Stomach (tissue), 8 donors: ENCODE measurements at regions not wholly inside any gene's neighbourhood (a gene's known extent, or its start where the extent isn't known, plus 50 kb on each side); places are given as distances from the start of the nearest gene placed in this dataset.

Source experiments
- DNase-seq, 2 donors: peaks; one replicate each; pipeline versions ENCODE4 v3.0.0 to v3.0.0-alpha.2; 2013 to 2019
- H3K27ac ChIP-seq, 5 donors: fragments of 200-600 bp in 4 of 5; sonication (generic) in 4 of 5; one replicate each; pipeline ENCODE4 v1.5.1; 2013 to 2019; ENCODE audit warnings: mild to moderate bottlenecking in 1 of 5, moderate library complexity in 1 of 5
- H3K27me3 ChIP-seq, 3 donors: fragments of 200-600 bp; sonication (generic); one replicate each; pipeline ENCODE4 v1.5.1; 2017 to 2019; ENCODE audit warnings: mixed run types in 1 of 3
- H3K36me3 ChIP-seq, 4 donors: fragments of 200-600 bp; sonication (generic); 1 replicate in 3 of 4; 2 replicates in 1 of 4; pipeline ENCODE4 v1.5.1; 2016 to 2019
- H3K4me1 ChIP-seq, 4 donors: fragments of 200-600 bp; sonication (generic); one replicate each; pipeline ENCODE4 v1.5.1; 2016 to 2019
- H3K4me3 ChIP-seq, 4 donors: fragments of 200-600 bp; sonication (generic) in 3 of 4; one replicate each; pipeline ENCODE4 v1.5.1; 2016 to 2019; ENCODE audit warnings: mild to moderate bottlenecking in 1 of 4
- H3K9me3 ChIP-seq, 4 donors: fragments of 200-600 bp; sonication (generic); one replicate each; pipeline ENCODE4 v1.5.1; 2016 to 2019
- EP300 ChIP-seq: sonication (generic); formaldehyde crosslinking; IDR thresholded peaks from one replicate; pipeline ENCODE4 v1.6.1; 2017; ENCODE audit warnings: antibody characterized with exemption
- POLR2A ChIP-seq, 4 donors: fragments of 450-650 bp; IDR thresholded peaks; one replicate each; pipeline ENCODE4 v1.6.1; 2016; ENCODE audit warnings: antibody characterized with exemption in 4 of 4, control low read depth in 2 of 4, mild to moderate bottlenecking in 1 of 4, moderate library complexity in 1 of 4
- POLR2AphosphoS5 ChIP-seq, 3 donors: sonication (generic); formaldehyde crosslinking; IDR thresholded peaks; one replicate each; pipeline ENCODE4 v1.6.1; 2016; ENCODE audit warnings: antibody characterized with exemption in 3 of 3
- WGBS, 5 donors: extraction: QIAGEN DNeasy Blood & Tissue Kit in 3 of 5; methylation state at CpG; one replicate each; pipeline versions ENCODE4 v1.1.5 to v1.1.7; 2013 to 2018; 5-methylcytosine and 5-hydroxymethylcytosine counted together
- intact Hi-C: fragments of 100-400 bp; cut with DNase I; formaldehyde crosslinking; loops from one replicate; pipeline ENCODE4 v1.15.1; 2023; ENCODE audit warnings: low total_unique reads
- TF ChIP-seq, protein P1 (sequence below), 7 experiments: fragments of 450-650 bp in 4 of 7; fragments of 200-600 bp in 3 of 7; sonication (generic) in 3 of 7; IDR thresholded peaks; one replicate each; pipeline ENCODE4 v1.5.1; 2016 to 2019; ENCODE audit warnings: antibody characterized with exemption in 7 of 7, control low read depth in 2 of 7, mild to moderate bottlenecking in 1 of 7
- donor health status: healthy with polysubstance abuse.
- donor health status: Bipolar disorder and iron deficiency.
- donor health status: healthy.

DNA sequence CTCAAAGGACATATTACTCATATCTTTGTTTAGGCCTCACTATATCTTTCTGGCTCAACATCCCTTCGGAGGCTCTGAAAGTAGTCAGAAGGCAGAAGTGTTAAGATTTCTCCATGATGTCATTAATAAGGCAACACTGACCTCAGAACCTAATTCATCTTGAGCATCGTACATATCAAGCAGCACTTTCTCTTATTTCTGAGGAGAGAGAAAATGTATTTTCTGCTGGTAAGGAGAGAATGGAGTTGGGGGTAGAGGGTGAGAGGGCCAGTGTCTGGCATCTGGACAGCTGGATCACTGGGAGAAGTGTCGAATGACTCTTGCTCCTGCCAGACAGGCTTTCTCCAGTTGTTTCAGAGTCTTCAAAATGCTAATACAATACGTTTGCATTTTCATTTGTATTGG, 213.2 kb upstream of the PRICKLE1 start:
- TF ChIP-seq, protein P1, sequence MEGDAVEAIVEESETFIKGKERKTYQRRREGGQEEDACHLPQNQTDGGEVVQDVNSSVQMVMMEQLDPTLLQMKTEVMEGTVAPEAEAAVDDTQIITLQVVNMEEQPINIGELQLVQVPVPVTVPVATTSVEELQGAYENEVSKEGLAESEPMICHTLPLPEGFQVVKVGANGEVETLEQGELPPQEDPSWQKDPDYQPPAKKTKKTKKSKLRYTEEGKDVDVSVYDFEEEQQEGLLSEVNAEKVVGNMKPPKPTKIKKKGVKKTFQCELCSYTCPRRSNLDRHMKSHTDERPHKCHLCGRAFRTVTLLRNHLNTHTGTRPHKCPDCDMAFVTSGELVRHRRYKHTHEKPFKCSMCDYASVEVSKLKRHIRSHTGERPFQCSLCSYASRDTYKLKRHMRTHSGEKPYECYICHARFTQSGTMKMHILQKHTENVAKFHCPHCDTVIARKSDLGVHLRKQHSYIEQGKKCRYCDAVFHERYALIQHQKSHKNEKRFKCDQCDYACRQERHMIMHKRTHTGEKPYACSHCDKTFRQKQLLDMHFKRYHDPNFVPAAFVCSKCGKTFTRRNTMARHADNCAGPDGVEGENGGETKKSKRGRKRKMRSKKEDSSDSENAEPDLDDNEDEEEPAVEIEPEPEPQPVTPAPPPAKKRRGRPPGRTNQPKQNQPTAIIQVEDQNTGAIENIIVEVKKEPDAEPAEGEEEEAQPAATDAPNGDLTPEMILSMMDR (IDR thresholded peaks at IDR 0.05) = no peak
- TF ChIP-seq POLR2A (IDR thresholded peaks at IDR 0.05) (no peak), EP300 (no peak), POLR2AphosphoS5 (IDR thresholded peaks at IDR 0.05) (no peak)
- DNase-seq = peak in 1 of 2 donors; percentile 73
- no peaks in the 10 kb centered on the region for H3K9me3 ChIP-seq
- no peaks in the 10 kb centered on the region for H3K27me3 ChIP-seq
- H3K36me3 ChIP-seq = no peaks in the 10 kb centered on the region
- H3K4me1 ChIP-seq = no peaks in the 10 kb centered on the region
- H3K27ac ChIP-seq = no peak overlapping the region
- WGBS, 5 donors = 62 to 71% (median 69%) methylated on average over 4 of the region's 4 CpGs
- no peak overlapping the region for H3K4me3 ChIP-seq
- intact Hi-C loops = no loop called here

DNA sequence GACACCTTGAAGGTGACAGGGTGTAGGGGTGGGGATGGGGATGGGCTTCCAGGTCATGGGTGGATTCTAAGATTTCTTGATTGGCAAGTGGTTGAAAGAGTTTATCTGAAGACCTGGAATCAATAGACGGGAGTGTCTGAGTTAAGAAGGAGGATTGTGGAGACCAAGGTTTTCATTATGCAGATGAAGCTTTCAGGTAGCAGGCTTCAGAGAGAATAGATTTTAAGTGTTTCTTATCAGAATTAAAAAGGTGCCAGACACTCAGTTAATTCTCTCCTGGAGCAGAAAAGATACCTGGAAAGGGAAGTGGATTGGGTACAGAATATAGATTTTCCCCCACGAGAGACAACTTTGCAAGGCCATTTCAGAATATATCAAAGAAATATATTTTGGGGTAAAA, 211.7 kb upstream of the PRICKLE1 start:
- 74 to 90% (median 84%) methylated on average over 2 of the region's 2 CpGs for WGBS, 5 donors
- Histone ChIP-seq H3K36me3 (no peaks in the 10 kb centered on the region), H3K27me3 (no peaks in the 10 kb centered on the region), H3K4me1 (no peaks in the 10 kb centered on the region), H3K9me3 (no peaks in the 10 kb centered on the region), H3K27ac (no peak overlapping the region), H3K4me3 (no peak overlapping the region)
- DNase-seq = no peak
- intact Hi-C loops = no loop called here
- no peak for TF ChIP-seq POLR2AphosphoS5 (IDR thresholded peaks at IDR 0.05)
- no peak for TF ChIP-seq POLR2A (IDR thresholded peaks at IDR 0.05)
- TF ChIP-seq, protein P1 (IDR thresholded peaks at IDR 0.05) = no peak
- no peak for TF ChIP-seq EP300

DNA sequence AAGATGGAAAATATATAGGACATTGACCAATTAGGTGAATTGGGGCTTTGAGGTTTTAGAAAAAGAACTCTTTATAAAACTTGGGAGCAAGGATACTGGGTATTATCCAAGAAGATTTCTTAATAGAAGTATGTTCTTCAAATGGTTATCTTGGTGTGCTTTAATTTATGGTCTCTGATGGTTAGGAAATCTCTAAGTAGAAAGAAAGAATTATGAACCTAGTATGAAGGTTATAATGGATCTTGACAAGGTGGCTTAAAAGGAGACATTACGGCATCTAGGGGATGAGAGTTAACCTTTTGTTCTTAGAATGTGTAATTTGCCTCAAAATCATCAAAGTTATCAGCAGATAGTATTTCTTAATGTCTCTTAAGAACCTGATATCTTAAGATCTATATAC, 210.4 kb upstream of the PRICKLE1 start:
- no peaks in the 10 kb centered on the region for H3K27me3 ChIP-seq
- H3K36me3 ChIP-seq = no peaks in the 10 kb centered on the region
- intact Hi-C loops = no loop called here
- no peak overlapping the region for H3K27ac ChIP-seq
- no peaks in the 10 kb centered on the region for H3K4me1 ChIP-seq
- no peak for DNase-seq
- no peaks in the 10 kb centered on the region for H3K9me3 ChIP-seq
- TF ChIP-seq, protein P1 (IDR thresholded peaks at IDR 0.05) = no peak
- no peak for TF ChIP-seq POLR2AphosphoS5 (IDR thresholded peaks at IDR 0.05)
- no peak for TF ChIP-seq POLR2A (IDR thresholded peaks at IDR 0.05)
- TF ChIP-seq EP300 = no peak
- 64 to 88% (median 79%) methylated on average over 1 of the region's 1 CpG for WGBS, 5 donors
- no peak overlapping the region for H3K4me3 ChIP-seq

DNA sequence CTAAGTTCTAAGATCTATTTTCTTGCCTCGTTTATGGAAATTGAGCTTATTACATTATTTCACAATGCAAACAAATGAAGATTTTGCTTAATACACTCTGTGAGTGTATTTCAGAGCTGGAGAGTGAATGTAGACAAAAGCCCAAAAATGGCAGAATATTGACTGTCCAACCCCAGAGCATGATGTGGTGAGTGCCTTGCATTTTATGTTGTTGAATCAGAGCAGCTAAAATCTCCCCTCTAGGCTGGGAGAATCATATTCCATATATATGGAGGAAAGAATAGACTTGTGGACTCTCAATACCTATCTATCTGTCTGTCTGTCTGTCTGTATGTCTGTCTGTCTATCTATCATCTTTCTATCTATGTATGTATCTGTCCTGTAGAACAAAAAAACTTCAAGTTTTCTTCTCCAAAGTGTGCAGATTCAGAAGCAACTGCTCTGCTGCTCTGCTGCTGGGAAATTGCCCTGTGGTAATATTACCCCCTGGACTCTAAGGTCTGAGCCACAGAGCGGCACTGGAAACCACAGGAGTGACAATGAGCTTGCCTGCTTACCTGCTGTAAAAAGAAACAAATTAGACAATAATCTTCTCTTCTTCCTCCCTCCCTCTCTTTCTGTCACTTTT, 209.4 kb upstream of the PRICKLE1 start:
- TF ChIP-seq POLR2AphosphoS5 (IDR thresholded peaks at IDR 0.05) = no peak
- TF ChIP-seq, protein P1 (IDR thresholded peaks at IDR 0.05) = no peak
- no peak for TF ChIP-seq POLR2A (IDR thresholded peaks at IDR 0.05)
- TF ChIP-seq EP300 = no peak
- 80 to 91% (median 86%) methylated on average over 2 of the region's 2 CpGs for WGBS, 5 donors

More for the DNA sequence above, 209.4 kb upstream of the PRICKLE1 start:
- H3K36me3 ChIP-seq = no peaks in the 10 kb centered on the region
- no peak overlapping the region for H3K4me3 ChIP-seq
- no peak for DNase-seq
- H3K27me3 ChIP-seq = no peaks in the 10 kb centered on the region
- intact Hi-C loops = no loop called here
- no peak overlapping the region for H3K27ac ChIP-seq
- no peaks in the 10 kb centered on the region for H3K4me1 ChIP-seq
- H3K9me3 ChIP-seq = no peaks in the 10 kb centered on the region
